Neural progenitor cell (in vitro differentiated cells): ENCODE measurements at regions not wholly inside any gene's neighbourhood (a gene's known extent, or its start where the extent isn't known, plus 50 kb on each side); places are given as distances from the start of the nearest gene placed in this dataset.

Experiments
- EZH2 ChIP-seq: fragments of 200-600 bp; sonication (generic); IDR thresholded peaks from 2 replicates; pipeline ENCODE4 v1.6.1; 2017; ENCODE audit warnings: antibody characterized with exemption, mild to moderate bottlenecking, moderate library complexity
- EZH2phosphoT487 ChIP-seq: fragments of 200-600 bp; sonication (generic); IDR thresholded peaks from 2 replicates; pipeline ENCODE4 v1.6.1; 2017; ENCODE audit warnings: antibody characterized with exemption
- TF ChIP-seq, protein P1 (sequence below): fragments of 200-600 bp; sonication (generic); IDR thresholded peaks from 2 replicates; pipeline ENCODE4 v1.5.1; 2017; ENCODE audit warnings: antibody characterized with exemption, mild to moderate bottlenecking

DNA sequence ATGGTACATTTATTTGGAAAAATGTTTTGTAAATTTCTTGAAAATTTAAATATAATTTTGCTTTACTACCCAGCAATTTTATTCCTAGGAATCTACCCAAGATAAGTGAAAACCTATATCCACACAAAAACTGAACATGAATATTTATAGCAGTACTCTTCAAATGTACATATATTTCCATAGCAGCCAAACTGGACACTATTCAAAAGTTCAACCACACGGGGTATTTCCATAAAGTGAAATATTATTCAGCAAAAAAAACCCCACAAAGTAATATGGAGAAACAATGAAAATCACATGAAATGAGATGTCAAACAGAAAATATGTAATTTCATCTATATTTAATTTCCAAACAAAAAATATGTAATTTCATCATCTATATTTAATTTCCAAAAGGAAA lies 1247.6 kb upstream of the TMEFF2 start:
- TF ChIP-seq, protein P1, sequence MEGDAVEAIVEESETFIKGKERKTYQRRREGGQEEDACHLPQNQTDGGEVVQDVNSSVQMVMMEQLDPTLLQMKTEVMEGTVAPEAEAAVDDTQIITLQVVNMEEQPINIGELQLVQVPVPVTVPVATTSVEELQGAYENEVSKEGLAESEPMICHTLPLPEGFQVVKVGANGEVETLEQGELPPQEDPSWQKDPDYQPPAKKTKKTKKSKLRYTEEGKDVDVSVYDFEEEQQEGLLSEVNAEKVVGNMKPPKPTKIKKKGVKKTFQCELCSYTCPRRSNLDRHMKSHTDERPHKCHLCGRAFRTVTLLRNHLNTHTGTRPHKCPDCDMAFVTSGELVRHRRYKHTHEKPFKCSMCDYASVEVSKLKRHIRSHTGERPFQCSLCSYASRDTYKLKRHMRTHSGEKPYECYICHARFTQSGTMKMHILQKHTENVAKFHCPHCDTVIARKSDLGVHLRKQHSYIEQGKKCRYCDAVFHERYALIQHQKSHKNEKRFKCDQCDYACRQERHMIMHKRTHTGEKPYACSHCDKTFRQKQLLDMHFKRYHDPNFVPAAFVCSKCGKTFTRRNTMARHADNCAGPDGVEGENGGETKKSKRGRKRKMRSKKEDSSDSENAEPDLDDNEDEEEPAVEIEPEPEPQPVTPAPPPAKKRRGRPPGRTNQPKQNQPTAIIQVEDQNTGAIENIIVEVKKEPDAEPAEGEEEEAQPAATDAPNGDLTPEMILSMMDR, result no peak
- TF ChIP-seq EZH2phosphoT487, result no peak
- no peak for TF ChIP-seq EZH2
